Nephron progenitor cell (in vitro differentiated cells): ENCODE measurements at regions not wholly inside any gene's neighbourhood (a gene's known extent, or its start where the extent isn't known, plus 50 kb on each side); places are given as distances from the start of the nearest gene placed in this dataset.

Source experiments
- DNase-seq: peaks from one replicate; pipeline ENCODE4 v3.0.0; 2021
- H3K27ac Mint-ChIP-seq: 2 replicates; pipeline ENCODE4 v1.8.0; 2021; ENCODE audit warnings: mild to moderate bottlenecking, moderate library complexity, mixed read lengths
- H3K27me3 Mint-ChIP-seq: 2 replicates; pipeline ENCODE4 v1.8.0; 2021; ENCODE audit warnings: mild to moderate bottlenecking, low read depth, mixed read lengths; ENCODE audit not compliant: poor library complexity
- H3K36me3 Mint-ChIP-seq: 2 replicates; pipeline ENCODE4 v1.8.0; 2021; ENCODE audit warnings: low read depth, mixed read lengths
- H3K4me1 Mint-ChIP-seq: 2 replicates; pipeline ENCODE4 v1.8.0; 2021; ENCODE audit warnings: mixed read lengths
- H3K4me3 Mint-ChIP-seq: 2 replicates; pipeline ENCODE4 v1.8.0; 2021; ENCODE audit warnings: mild to moderate bottlenecking, moderate library complexity, mixed read lengths
- H3K9me3 Mint-ChIP-seq: 2 replicates; pipeline ENCODE4 v1.8.0; 2021; ENCODE audit warnings: mild to moderate bottlenecking, moderate library complexity, mixed read lengths
- TF ChIP-seq, protein P1 (sequence below): fragments of 200-600 bp; sonication (generic); IDR thresholded peaks from 2 replicates; pipeline ENCODE4 v1.5.0; 2021; ENCODE audit warnings: antibody characterized with exemption

DNA sequence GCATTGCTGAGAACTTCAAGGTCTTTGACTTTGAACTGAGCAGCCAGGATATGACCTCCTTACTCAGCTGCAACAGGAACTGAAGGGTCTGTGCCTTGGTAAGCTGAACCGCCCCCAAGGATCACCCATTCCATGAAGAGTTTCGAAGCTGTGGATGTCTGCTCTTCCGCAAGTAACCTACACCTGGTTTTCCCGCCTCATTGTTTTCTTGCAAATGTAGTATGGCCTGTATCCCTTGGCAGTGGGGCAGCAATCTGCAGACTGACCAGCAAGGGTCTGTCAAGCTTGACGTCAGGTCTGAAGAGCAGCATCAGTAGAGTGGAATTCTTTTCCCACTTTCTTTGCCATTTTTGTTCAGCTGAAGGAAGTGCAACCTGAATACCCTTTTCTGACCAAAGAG is 62.6 kb upstream of the RAB12 start:
- Mint-ChIP-seq H3K9me3 (no peaks in the 10 kb centered on the region), H3K27me3 (peaks cover 11% of the 10 kb centered on the region), H3K4me3 (no peak overlapping the region), H3K27ac (peak overlapping the region; percentile 38), H3K36me3 (no peaks in the 10 kb centered on the region), H3K4me1 (no peaks in the 10 kb centered on the region)
- TF ChIP-seq, protein P1, sequence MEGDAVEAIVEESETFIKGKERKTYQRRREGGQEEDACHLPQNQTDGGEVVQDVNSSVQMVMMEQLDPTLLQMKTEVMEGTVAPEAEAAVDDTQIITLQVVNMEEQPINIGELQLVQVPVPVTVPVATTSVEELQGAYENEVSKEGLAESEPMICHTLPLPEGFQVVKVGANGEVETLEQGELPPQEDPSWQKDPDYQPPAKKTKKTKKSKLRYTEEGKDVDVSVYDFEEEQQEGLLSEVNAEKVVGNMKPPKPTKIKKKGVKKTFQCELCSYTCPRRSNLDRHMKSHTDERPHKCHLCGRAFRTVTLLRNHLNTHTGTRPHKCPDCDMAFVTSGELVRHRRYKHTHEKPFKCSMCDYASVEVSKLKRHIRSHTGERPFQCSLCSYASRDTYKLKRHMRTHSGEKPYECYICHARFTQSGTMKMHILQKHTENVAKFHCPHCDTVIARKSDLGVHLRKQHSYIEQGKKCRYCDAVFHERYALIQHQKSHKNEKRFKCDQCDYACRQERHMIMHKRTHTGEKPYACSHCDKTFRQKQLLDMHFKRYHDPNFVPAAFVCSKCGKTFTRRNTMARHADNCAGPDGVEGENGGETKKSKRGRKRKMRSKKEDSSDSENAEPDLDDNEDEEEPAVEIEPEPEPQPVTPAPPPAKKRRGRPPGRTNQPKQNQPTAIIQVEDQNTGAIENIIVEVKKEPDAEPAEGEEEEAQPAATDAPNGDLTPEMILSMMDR, result no peak
- no peak for DNase-seq

DNA sequence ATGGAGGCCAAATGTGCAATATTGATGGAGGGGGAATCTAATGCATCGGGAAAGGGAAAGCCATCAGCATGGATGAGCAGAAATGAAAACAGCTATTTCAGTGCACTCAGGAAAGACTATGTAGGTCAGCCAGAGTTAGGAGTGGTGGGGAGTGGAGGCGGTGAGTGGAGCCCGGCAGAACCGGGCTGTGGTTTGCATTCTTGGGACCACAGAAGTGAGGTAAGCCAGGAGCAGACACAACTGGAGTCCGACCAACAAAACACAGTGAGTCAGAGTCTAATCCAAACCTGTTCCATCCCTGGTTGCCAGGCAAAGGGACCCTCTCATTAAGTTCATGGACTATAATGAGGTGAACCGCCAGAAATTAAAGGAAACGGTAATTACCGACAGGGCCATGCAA is 61.1 kb upstream of the RAB12 start:
- no peak overlapping the region for H3K4me3 Mint-ChIP-seq
- H3K4me1 Mint-ChIP-seq, result no peaks in the 10 kb centered on the region
- no peak overlapping the region for H3K27ac Mint-ChIP-seq
- TF ChIP-seq, protein P1, result no peak
- peaks cover 3% of the 10 kb centered on the region for H3K27me3 Mint-ChIP-seq
- no peaks in the 10 kb centered on the region for H3K9me3 Mint-ChIP-seq
- no peak for DNase-seq
- H3K36me3 Mint-ChIP-seq, result no peaks in the 10 kb centered on the region

DNA sequence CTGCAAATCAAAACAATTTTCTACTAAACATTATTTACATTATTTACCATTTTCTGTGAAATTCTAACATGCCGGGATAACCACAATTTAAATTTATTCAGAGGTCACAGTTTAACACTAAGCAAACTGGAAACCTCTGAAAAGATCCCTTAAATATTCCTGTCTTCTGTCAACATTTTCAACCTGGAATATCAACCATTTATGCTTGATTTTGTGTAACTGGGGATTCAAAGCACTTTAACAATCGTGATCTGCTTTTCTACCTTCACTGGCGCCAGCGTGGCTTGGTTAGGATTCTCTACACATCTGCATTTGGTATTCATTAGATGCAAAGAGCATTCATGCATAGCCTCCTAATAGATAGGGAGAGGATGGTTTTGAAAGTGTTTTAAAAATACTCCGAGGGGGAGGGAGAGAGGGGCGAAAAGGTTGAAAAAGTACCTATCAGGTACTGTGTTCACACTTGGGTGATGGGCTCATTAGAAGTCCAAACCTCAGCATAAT is 59.9 kb upstream of the RAB12 start:
- no peaks in the 10 kb centered on the region for H3K4me1 Mint-ChIP-seq
- TF ChIP-seq, protein P1, result no peak
- H3K27ac Mint-ChIP-seq, result no peak overlapping the region
- H3K9me3 Mint-ChIP-seq, result no peaks in the 10 kb centered on the region
- DNase-seq, result no peak
- H3K36me3 Mint-ChIP-seq, result no peaks in the 10 kb centered on the region
- H3K27me3 Mint-ChIP-seq, result peaks cover 3% of the 10 kb centered on the region
- H3K4me3 Mint-ChIP-seq, result no peak overlapping the region

DNA sequence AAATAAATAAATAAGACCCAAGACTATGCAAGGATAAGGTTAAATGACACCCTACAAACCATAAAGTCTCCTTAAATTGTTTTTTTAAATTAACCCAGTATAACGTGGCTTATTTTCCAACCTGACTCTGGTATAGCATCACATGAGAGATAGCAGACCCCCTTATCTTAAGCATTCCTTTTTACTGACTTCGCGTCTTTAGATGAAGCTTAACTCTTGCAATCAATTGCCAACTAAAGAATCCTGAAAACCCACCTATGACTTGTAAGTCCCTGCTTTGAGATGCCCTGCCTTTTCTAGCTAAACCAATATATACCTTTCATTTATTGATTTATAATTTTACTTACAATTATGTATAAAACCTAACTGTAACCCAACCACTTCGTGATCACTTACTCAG is 57.1 kb upstream of the RAB12 start:
- H3K9me3 Mint-ChIP-seq, result no peaks in the 10 kb centered on the region
- H3K4me1 Mint-ChIP-seq, result no peaks in the 10 kb centered on the region
- TF ChIP-seq, protein P1, result no peak
- H3K27me3 Mint-ChIP-seq, result peaks cover 8% of the 10 kb centered on the region
- no peaks in the 10 kb centered on the region for H3K36me3 Mint-ChIP-seq
- no peak overlapping the region for H3K4me3 Mint-ChIP-seq
- H3K27ac Mint-ChIP-seq, result no peak overlapping the region
- DNase-seq, result no peak

DNA sequence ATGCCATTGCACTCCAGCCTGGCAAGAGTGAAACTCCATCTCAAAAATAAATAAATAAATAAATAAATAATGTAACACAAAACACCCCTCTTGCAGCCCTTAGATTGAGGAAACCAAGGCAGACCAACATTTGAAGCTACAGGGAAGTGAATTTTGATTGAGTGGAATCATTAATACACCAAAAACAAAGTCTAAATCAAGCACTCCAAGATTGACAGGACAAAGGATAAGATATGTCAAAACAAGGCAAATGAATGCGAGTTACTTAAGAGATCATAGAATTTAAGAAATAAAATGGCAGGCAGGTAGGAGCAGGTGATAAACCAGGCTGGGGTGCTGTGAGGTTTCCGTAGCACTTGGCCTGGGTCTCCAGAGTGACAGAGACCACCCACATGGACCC is 54.9 kb upstream of the RAB12 start:
- H3K4me1 Mint-ChIP-seq, result no peaks in the 10 kb centered on the region
- H3K4me3 Mint-ChIP-seq, result no peak overlapping the region
- H3K27me3 Mint-ChIP-seq, result peaks cover 8% of the 10 kb centered on the region
- H3K36me3 Mint-ChIP-seq, result no peaks in the 10 kb centered on the region
- TF ChIP-seq, protein P1, result no peak
- DNase-seq, result no peak
- no peak overlapping the region for H3K27ac Mint-ChIP-seq
- no peaks in the 10 kb centered on the region for H3K9me3 Mint-ChIP-seq

DNA sequence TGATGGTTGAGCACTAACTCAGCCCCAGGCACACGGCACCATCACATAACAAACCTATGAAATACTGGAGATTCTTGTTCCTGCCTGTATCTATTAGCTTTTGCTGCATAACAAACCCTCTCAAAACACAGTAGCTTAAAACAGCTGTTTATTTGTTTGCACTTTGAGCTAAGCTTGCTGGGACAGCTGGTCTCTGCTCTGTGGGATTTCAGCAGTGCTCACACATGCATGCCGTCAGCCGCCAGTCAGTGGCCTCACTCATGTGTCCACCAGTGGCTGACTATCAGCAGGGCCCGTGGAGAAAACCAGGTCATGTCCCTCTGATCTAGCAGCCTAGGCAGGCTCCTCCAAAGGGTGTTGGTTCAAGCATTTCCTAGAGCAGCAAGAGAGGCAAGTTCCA is 52.8 kb upstream of the RAB12 start:
- no peak for DNase-seq
- TF ChIP-seq, protein P1, result no peak
- Mint-ChIP-seq H3K36me3 (no peaks in the 10 kb centered on the region), H3K4me3 (no peak overlapping the region), H3K4me1 (peaks cover 8% of the 10 kb centered on the region), H3K27ac (no peak overlapping the region), H3K27me3 (peaks cover 8% of the 10 kb centered on the region), H3K9me3 (no peaks in the 10 kb centered on the region)
